Loucy (cell line): ENCODE measurements at regions not wholly inside any gene's neighbourhood (a gene's known extent, or its start where the extent isn't known, plus 50 kb on each side); places are given as distances from the start of the nearest gene placed in this dataset.

ENCODE experiments used
- H2AFZ ChIP-seq: fragments of 200-600 bp; sonication (generic); 2 replicates; pipeline ENCODE4 v1.6.0; 2016; ENCODE audit warnings: antibody characterized with exemption, mild to moderate bottlenecking, low read length, moderate library complexity
- H3F3A ChIP-seq: fragments of 200-600 bp; 2 replicates; pipeline ENCODE4 v1.6.0; 2016; ENCODE audit warnings: antibody characterized with exemption, low read depth, mild to moderate bottlenecking
- H3K27me3 ChIP-seq: fragments of 200-600 bp; sonication (generic); 2 replicates; pipeline ENCODE4 v1.6.1; 2014; ENCODE audit warnings: low read length, mild to moderate bottlenecking; ENCODE audit not compliant: insufficient read depth, poor library complexity, severe bottlenecking
- H3K36me3 ChIP-seq: fragments of 200-600 bp; sonication (generic); 2 replicates; pipeline ENCODE4 v1.6.1; 2016; ENCODE audit warnings: low read length; ENCODE audit not compliant: insufficient read depth
- H3K4me1 ChIP-seq: fragments of 200-600 bp; sonication (generic); 2 replicates; pipeline ENCODE4 v1.5.1; 2014; ENCODE audit warnings: low read length, mild to moderate bottlenecking; ENCODE audit not compliant: insufficient read depth, poor library complexity, severe bottlenecking
- H3K4me2 ChIP-seq: fragments of 200-600 bp; sonication (generic); 2 replicates; pipeline ENCODE4 v1.6.0; 2014; ENCODE audit warnings: antibody characterized with exemption, low read length, low read depth, mild to moderate bottlenecking; ENCODE audit not compliant: poor library complexity, severe bottlenecking
- H3K4me3 ChIP-seq: fragments of 200-600 bp; sonication (generic); 2 replicates; pipeline ENCODE4 v1.5.1; 2014; ENCODE audit warnings: low read length, mild to moderate bottlenecking, mixed read lengths; ENCODE audit not compliant: poor library complexity, severe bottlenecking
- H3K79me2 ChIP-seq: fragments of 200-600 bp; sonication (generic); 2 replicates; pipeline ENCODE4 v1.6.1; 2014; ENCODE audit warnings: low read length; ENCODE audit not compliant: insufficient read depth
- H3K9ac ChIP-seq: fragments of 200-600 bp; sonication (generic); 2 replicates; pipeline ENCODE4 v1.6.0; 2014; ENCODE audit warnings: mild to moderate bottlenecking, low read depth, low read length, moderate library complexity; ENCODE audit not compliant: poor library complexity, severe bottlenecking
- H3K9me2 ChIP-seq: fragments of 200-600 bp; sonication (generic); replicated peaks from 2 replicates; pipeline ENCODE4 v1.6.1; 2016; ENCODE audit warnings: low read depth, low read length, mixed read lengths
- H3K9me3 ChIP-seq: fragments of 200-600 bp; sonication (generic); 2 replicates; pipeline ENCODE4 v1.6.1; 2014; ENCODE audit warnings: mild to moderate bottlenecking, antibody characterized with exemption, low read length, low read depth; ENCODE audit not compliant: insufficient read depth
- H4K20me1 ChIP-seq: fragments of 200-600 bp; sonication (generic); 2 replicates; pipeline ENCODE4 v1.6.0; 2014; ENCODE audit warnings: antibody characterized with exemption, low read length, mild to moderate bottlenecking; ENCODE audit not compliant: insufficient read depth, poor library complexity, severe bottlenecking
- CTCF ChIP-seq: fragments of 200-600 bp; sonication (generic); conservative IDR thresholded peaks from 2 replicates; pipeline ENCODE4 v1.5.1; 2014; ENCODE audit warnings: mild to moderate bottlenecking, antibody characterized with exemption, low read length
- EZH2phosphoT487 ChIP-seq: fragments of 200-600 bp; IDR thresholded peaks from 2 replicates; pipeline ENCODE4 v1.6.1; 2018; ENCODE audit warnings: antibody characterized with exemption, mild to moderate bottlenecking, moderate library complexity, borderline replicate concordance

GRCh38 chr2:18439716-18440115 is 120.7 kb downstream of the RDH14 start:
- Histone ChIP-seq H3K9me3 (no peaks in the 10 kb centered on the region), H3K36me3 (no peaks in the 10 kb centered on the region), H3K79me2 (no peaks in the 10 kb centered on the region), H3K4me2 (no peak overlapping the region), H3F3A (no peaks in the 10 kb centered on the region), H3K4me1 (no peaks in the 10 kb centered on the region), H3K9me2 (no peaks in the 10 kb centered on the region), H4K20me1 (no peaks in the 10 kb centered on the region), H3K9ac (no peak overlapping the region), H3K4me3 (no peak overlapping the region), H2AFZ (no peak overlapping the region), H3K27me3 (no peaks in the 10 kb centered on the region)
- TF ChIP-seq EZH2phosphoT487 = no peak

- no peaks in the 10 kb centered on the region for H3K9me2 ChIP-seq
- H4K20me1 ChIP-seq = no peaks in the 10 kb centered on the region
- H3K4me1 ChIP-seq = no peaks in the 10 kb centered on the region
- H3K9me3 ChIP-seq = no peaks in the 10 kb centered on the region
- H3K27me3 ChIP-seq = no peaks in the 10 kb centered on the region
- no peaks in the 10 kb centered on the region for H3K79me2 ChIP-seq
- no peak overlapping the region for H2AFZ ChIP-seq
- H3K4me3 ChIP-seq = no peak overlapping the region
- H3K9ac ChIP-seq = no peak overlapping the region
- no peak overlapping the region for H3K4me2 ChIP-seq
- H3K36me3 ChIP-seq = no peaks in the 10 kb centered on the region
- no peaks in the 10 kb centered on the region for H3F3A ChIP-seq
- TF ChIP-seq EZH2phosphoT487 = no peak
- no peak for TF ChIP-seq CTCF
Measured at GRCh38 chr2:18437909-18438308, 122.5 kb downstream of the RDH14 start.

- H4K20me1 ChIP-seq = no peaks in the 10 kb centered on the region
- H3K79me2 ChIP-seq = no peaks in the 10 kb centered on the region
- no peaks in the 10 kb centered on the region for H3K36me3 ChIP-seq
- H3K4me2 ChIP-seq = no peak overlapping the region
- H3K4me1 ChIP-seq = no peaks in the 10 kb centered on the region
- no peaks in the 10 kb centered on the region for H3F3A ChIP-seq
- no peak overlapping the region for H3K9ac ChIP-seq
- no peak for TF ChIP-seq EZH2phosphoT487
- no peak for TF ChIP-seq CTCF
- H3K9me3 ChIP-seq = no peaks in the 10 kb centered on the region
- H3K9me2 ChIP-seq = no peaks in the 10 kb centered on the region
- H3K4me3 ChIP-seq = no peak overlapping the region
- H3K27me3 ChIP-seq = no peaks in the 10 kb centered on the region
- no peak overlapping the region for H2AFZ ChIP-seq
Measured at GRCh38 chr2:18436503-18437005, 123.9 kb downstream of the RDH14 start.

- H3K9me3 ChIP-seq = no peaks in the 10 kb centered on the region
- H3K9ac ChIP-seq = no peak overlapping the region
- H4K20me1 ChIP-seq = no peaks in the 10 kb centered on the region
- no peaks in the 10 kb centered on the region for H3K36me3 ChIP-seq
- H3K4me1 ChIP-seq = no peaks in the 10 kb centered on the region
- 0 out of 2 replicates have a peak overlapping the region, but pooled peaks have one; percentile 33 for H2AFZ ChIP-seq
- no peak overlapping the region for H3K4me3 ChIP-seq
- H3K79me2 ChIP-seq = no peaks in the 10 kb centered on the region
- TF ChIP-seq EZH2phosphoT487 (no peak), CTCF (peak; percentile 85)
- no peaks in the 10 kb centered on the region for H3K9me2 ChIP-seq
- H3K27me3 ChIP-seq = no peaks in the 10 kb centered on the region
- H3K4me2 ChIP-seq = no peak overlapping the region
- H3F3A ChIP-seq = no peaks in the 10 kb centered on the region
Measured at GRCh38 chr2:18435426-18436037, 124.9 kb downstream of the RDH14 start.
